Activated T-helper 1 cell treated with anti-CD3 and anti-CD28 coated beads, Interleukin-12 subunit alpha, Interleukin-12 subunit beta, Interleukin-2, Interleukin-4 antibody, amounts not matched to agents 30 ng/mL and 10 ng/mL and 1 ng/mL, durations not matched to agents 14 hours and 24 hours and 36 hours (primary cell): ENCODE measurements at regions not wholly inside any gene's neighbourhood (a gene's known extent, or its start where the extent isn't known, plus 50 kb on each side); places are given as distances from the start of the nearest gene placed in this dataset.

Source experiments
- DNase-seq: peaks from one replicate; pipeline ENCODE4 v3.0.0; 2021; ENCODE audit warnings: low spot score
- H3K27ac Mint-ChIP-seq: one replicate; pipeline ENCODE4 v1.8.0; 2021; ENCODE audit warnings: mild to moderate bottlenecking, mixed read lengths
- H3K27me3 Mint-ChIP-seq: one replicate; pipeline ENCODE4 v1.8.0; 2022; ENCODE audit warnings: mild to moderate bottlenecking, moderate library complexity, mixed read lengths; ENCODE audit not compliant: insufficient read depth
- H3K36me3 Mint-ChIP-seq: one replicate; pipeline ENCODE4 v1.8.0; 2021; ENCODE audit warnings: low read depth, mixed read lengths
- H3K4me1 Mint-ChIP-seq: one replicate; pipeline ENCODE4 v1.8.0; 2021; ENCODE audit warnings: low read depth, mixed read lengths
- H3K4me3 Mint-ChIP-seq: one replicate; pipeline ENCODE4 v1.8.0; 2021; ENCODE audit warnings: mild to moderate bottlenecking, moderate library complexity, mixed read lengths
- H3K9me3 Mint-ChIP-seq: one replicate; pipeline ENCODE4 v1.8.0; 2021; ENCODE audit warnings: mixed read lengths
- intact Hi-C: fragments of 100-400 bp; cut with micrococcal nuclease; formaldehyde crosslinking; loops from one replicate; pipeline ENCODE4 v1.15.1; 2024

DNA sequence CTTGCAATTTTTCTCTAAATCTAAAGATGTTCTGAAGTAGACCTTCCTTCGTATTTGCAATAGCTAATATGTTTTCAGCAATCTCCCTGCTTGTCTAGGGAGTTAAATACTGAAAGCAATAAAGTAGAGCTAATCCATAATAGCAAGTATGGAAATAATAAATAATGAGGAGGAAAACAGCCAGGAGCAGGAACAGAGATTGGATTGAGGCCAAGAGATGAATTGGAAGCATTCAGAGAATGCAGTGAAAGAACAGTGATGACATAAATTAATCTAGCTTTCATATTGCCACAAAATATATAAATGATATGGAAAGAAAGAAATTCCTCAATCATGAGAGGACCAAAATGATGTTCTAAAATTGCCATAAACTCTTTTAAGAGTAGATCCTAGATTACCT lies 679.7 kb downstream of the METTL4 start:
- no peaks in the 10 kb centered on the region for H3K9me3 Mint-ChIP-seq
- no peak overlapping the region for H3K27ac Mint-ChIP-seq
- H3K4me1 Mint-ChIP-seq = no peaks in the 10 kb centered on the region
- intact Hi-C loops = no loop called here
- no peak for DNase-seq
- H3K4me3 Mint-ChIP-seq = no peak overlapping the region
- H3K27me3 Mint-ChIP-seq = no peaks in the 10 kb centered on the region
- no peaks in the 10 kb centered on the region for H3K36me3 Mint-ChIP-seq

DNA sequence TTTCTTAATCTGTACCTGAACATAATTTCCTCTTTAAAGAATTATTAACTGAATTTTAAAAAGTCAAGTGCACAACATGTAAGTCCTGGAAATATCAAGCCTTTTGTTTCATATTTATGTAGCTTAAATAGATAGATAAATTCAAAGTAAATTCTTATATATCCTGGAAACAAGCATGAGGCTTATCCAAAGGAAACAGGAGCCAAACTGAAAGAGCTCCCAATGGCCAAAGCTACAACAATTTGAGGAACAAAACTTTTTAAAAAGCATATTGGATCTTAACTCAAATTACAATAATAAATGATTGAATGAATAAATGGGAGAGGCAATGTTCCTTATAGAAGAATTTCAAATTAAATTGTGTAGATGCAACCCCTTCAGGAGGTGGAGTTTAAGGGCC lies 679.1 kb downstream of the METTL4 start:
- H3K27me3 Mint-ChIP-seq = no peaks in the 10 kb centered on the region
- no peaks in the 10 kb centered on the region for H3K9me3 Mint-ChIP-seq
- H3K27ac Mint-ChIP-seq = no peak overlapping the region
- no peak for DNase-seq
- H3K36me3 Mint-ChIP-seq = no peaks in the 10 kb centered on the region
- H3K4me1 Mint-ChIP-seq = no peaks in the 10 kb centered on the region
- no peak overlapping the region for H3K4me3 Mint-ChIP-seq
- intact Hi-C loops = no loop called here

DNA sequence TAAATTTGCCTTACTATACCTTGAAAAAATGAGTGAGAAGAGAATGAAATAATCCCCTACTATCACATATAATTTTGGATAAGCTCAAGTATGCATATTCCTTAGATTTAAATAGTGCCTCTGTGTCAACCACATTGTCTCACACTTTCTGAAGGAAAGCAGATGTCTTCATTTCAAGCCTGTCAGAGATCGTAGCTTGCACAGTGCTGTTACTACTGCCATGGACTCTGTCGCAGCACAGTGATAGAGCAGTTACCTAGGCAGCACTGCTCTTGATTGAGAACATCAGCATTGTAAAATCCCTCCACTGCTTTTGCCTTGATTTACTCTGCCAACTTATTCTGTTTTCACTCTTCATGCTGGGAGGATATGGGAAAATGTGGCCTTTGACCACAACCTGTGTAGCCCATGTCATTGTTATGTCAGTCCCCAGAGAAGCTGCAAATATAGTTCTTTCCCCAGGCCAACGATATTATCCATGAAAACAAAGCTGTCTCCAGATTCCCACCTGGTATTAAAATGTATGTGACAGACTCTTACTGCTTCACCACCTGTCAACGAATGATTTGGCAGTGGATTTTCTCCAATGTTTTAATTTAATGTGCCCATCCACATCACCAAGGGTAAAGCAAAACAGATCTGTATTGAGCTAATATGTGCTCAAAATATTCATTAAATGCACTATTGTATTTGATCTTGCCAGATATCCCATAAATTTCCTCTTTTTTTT lies 675.7 kb downstream of the METTL4 start:
- Mint-ChIP-seq H3K9me3 (no peaks in the 10 kb centered on the region), H3K27me3 (no peaks in the 10 kb centered on the region), H3K27ac (no peak overlapping the region), H3K36me3 (no peaks in the 10 kb centered on the region), H3K4me1 (no peaks in the 10 kb centered on the region), H3K4me3 (no peak overlapping the region)
- intact Hi-C loops = no loop called here
- no peak for DNase-seq

DNA sequence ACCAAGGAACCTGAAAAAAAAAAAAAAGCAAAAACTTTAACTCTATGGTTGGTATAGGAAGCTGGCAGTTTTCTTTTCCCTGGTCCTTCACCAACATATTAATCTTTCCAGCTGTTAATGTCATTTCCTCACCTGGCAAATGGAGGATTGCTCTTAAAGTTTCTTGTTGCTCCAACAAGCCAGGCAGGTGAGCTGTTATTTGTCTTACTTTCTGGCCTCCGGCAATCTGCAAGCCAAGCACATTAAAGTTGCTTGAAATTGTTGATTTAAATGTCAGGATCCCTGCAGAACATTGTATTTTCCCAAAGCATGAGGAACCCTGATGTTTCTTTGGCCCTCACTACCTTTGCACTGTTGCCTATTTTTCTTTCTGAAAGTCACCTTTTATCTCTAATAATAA lies 664.9 kb downstream of the METTL4 start:
- Mint-ChIP-seq H3K27me3 (no peaks in the 10 kb centered on the region), H3K36me3 (no peaks in the 10 kb centered on the region), H3K4me3 (no peak overlapping the region), H3K27ac (no peak overlapping the region), H3K4me1 (no peaks in the 10 kb centered on the region), H3K9me3 (peaks cover 3% of the 10 kb centered on the region)
- no peak for DNase-seq
- intact Hi-C loops = no loop called here

DNA sequence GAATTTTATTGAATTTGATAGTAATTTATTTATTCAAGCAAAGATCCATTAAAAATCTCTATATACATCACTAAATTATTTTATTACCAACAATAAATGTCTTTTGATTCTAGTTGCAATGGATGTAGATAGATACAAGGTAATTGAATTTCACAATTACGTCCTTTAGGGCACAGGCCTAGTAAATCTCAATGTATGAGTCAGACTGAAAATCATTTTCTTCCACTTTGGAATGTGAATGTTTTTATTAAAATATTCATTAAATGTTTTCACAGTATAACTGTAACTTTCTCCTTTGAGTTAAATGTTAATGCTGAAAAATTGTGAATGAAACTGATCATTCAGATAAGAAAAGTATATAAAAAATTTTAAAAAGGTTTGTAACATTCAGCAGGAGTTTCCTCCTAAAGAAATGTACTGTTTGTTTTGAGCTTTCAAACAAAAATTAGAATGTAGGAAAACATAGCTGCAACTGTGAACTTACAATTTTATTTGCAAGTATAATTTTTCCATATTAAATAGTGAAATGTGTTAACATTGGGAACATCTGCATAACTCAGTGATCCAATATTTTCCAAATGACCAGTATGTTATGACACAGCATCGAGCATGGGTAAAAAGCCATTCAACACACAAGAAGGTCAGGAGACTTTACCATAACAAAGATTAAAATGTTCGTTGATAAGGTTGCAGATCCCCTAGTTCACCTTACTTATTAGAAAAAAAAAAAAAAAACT lies 663.7 kb downstream of the METTL4 start:
- intact Hi-C loops = no loop called here
- no peaks in the 10 kb centered on the region for H3K36me3 Mint-ChIP-seq
- no peak overlapping the region for H3K27ac Mint-ChIP-seq
- no peak overlapping the region for H3K4me3 Mint-ChIP-seq
- no peak for DNase-seq
- no peaks in the 10 kb centered on the region for H3K27me3 Mint-ChIP-seq
- H3K9me3 Mint-ChIP-seq = peaks cover 3% of the 10 kb centered on the region
- no peaks in the 10 kb centered on the region for H3K4me1 Mint-ChIP-seq

DNA sequence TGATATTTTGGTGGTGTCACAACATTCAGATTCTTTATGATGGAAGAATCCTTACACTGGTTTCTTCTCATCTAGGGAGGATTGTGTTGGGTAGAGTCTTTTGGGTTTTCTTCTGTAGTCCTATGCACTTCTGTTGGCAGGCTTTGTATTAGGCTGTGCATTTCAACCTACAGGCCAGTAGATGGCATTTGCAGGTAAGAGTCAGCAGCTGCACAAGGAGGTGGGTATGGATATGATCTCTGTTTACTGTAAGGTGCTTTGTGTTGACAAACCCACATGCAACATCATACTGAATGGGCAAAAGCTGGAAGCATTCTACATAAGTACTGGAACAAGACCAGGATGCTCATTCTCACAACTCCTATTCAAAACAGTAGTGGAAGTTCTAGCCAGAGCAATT lies 656.8 kb downstream of the METTL4 start:
- Mint-ChIP-seq H3K4me3 (no peak overlapping the region), H3K9me3 (peaks cover 12% of the 10 kb centered on the region), H3K4me1 (no peaks in the 10 kb centered on the region), H3K36me3 (no peaks in the 10 kb centered on the region), H3K27ac (no peak overlapping the region), H3K27me3 (no peaks in the 10 kb centered on the region)
- DNase-seq = no peak
- intact Hi-C loops = no loop called here

DNA sequence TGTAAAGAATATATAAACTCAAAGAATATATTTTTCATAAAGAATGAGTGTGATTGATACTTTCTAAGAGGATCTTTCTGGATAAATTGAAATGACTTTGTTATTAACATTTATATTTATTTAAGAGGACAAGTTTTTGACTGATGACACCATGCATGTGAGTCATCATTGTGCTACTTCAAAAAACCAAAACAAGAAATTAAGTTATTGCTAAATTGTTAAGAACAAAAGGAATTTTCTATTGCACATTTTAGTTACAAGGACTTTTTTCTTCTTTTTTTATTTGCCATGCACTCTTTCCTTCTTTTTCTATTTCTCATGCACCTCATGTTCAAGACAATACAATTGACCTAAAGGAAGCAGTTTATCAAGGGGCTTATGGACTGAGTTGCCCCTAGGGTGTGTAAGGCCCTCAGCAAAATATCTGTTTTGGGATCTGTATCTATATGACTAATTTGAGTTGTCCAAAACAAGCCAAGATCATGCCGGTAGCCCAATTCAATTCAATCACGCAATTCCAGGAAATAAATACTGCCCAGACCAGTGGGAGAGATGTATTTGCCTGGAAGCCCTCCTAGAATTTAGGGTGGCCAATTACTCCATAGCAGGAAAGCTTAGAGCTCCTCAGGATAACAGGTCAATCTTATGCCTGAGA lies 654.3 kb downstream of the METTL4 start:
- H3K9me3 Mint-ChIP-seq = peaks cover 9% of the 10 kb centered on the region
- intact Hi-C loops = no loop called here
- no peaks in the 10 kb centered on the region for H3K27me3 Mint-ChIP-seq
- no peak for DNase-seq
- H3K4me3 Mint-ChIP-seq = no peak overlapping the region
- no peaks in the 10 kb centered on the region for H3K4me1 Mint-ChIP-seq
- no peaks in the 10 kb centered on the region for H3K36me3 Mint-ChIP-seq
- no peak overlapping the region for H3K27ac Mint-ChIP-seq

DNA sequence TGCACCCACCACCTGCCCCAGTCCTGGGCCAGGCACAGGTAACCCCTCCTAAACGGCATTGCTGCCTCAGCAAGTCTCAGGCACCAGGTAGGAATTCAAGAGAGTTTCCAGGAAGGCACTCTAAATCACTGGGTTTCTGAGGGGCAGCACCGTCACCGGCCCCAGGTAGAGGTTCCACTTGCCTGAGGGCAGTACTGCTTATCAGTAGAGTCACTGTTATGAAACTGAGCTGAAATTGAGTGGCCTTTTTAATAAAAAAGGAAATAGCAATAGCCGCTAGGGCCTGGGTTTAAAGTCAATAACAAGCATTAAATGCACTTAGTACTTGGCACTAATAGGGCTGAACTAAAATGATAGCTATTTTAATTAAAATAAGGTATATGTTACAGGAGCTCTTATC lies 653.7 kb downstream of the METTL4 start:
- Mint-ChIP-seq H3K4me1 (no peaks in the 10 kb centered on the region), H3K4me3 (no peak overlapping the region), H3K27me3 (no peaks in the 10 kb centered on the region), H3K36me3 (no peaks in the 10 kb centered on the region), H3K27ac (no peak overlapping the region), H3K9me3 (peaks cover 9% of the 10 kb centered on the region)
- DNase-seq = no peak
- intact Hi-C loops = no loop called here

DNA sequence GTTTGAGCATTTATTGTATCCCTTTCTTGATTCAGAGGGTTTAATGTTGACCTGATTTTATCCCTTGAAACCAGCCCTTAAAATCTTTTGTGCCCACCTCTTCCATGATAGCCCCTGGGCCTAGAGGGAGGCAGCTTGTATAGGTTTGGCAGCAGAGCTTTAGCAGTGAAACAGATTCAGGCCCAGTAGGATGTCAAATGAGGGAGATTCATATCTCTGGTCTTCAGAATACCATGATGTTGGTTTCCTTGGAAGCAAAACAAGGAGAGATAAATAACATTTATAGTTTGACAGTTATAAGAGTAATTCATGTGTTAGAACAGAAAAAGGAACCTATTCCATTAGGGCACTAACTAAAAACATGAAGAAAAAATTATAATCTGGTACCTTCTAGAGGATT lies 649.2 kb downstream of the METTL4 start:
- Mint-ChIP-seq H3K27ac (no peak overlapping the region), H3K4me1 (no peaks in the 10 kb centered on the region), H3K9me3 (peaks cover 5% of the 10 kb centered on the region), H3K27me3 (no peaks in the 10 kb centered on the region), H3K4me3 (no peak overlapping the region), H3K36me3 (no peaks in the 10 kb centered on the region)
- intact Hi-C loops = no loop called here
- DNase-seq = no peak

DNA sequence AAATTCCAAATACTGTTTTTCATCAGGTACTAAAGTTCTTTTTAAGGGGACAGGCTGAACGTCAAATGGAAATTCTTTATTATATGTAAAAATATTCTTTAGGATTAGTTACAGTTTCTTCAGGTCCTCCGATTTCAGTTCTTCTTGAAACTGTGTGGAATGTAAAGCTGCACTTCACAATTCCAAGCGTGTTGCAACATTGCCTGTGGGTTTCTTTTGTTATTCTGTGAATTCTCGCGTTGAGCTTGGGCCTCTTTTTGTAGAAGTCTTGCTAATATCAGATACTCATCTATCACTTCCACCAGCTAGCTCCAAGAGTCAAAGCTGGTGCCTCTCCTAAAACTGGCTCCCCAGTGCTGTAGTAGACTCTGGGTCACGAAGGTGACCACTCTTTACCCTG lies 642.6 kb downstream of the METTL4 start:
- H3K27me3 Mint-ChIP-seq = no peaks in the 10 kb centered on the region
- no peak for DNase-seq
- H3K4me3 Mint-ChIP-seq = no peak overlapping the region
- intact Hi-C loops = no loop called here
- no peak overlapping the region for H3K27ac Mint-ChIP-seq
- no peaks in the 10 kb centered on the region for H3K36me3 Mint-ChIP-seq
- no peaks in the 10 kb centered on the region for H3K4me1 Mint-ChIP-seq
- peaks cover 5% of the 10 kb centered on the region for H3K9me3 Mint-ChIP-seq

DNA sequence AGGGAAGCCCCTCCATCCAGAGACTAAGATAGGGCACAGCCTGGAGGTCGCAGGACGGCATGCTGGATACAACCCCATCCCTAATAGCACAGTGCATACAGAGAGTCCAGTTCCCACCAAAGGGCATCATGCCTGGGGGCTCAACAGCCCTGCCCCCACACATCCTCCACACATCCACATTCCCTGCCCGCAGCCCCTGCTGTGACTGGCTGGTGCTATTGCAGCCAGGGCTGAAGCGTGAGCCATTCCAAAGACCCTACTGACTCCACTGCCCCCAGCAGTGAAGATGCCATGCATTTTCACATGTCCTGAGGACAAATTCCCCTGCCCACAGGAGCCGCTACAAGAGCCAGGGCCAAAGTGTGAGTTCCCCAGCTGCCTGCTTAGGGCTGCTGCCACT lies 641.6 kb downstream of the METTL4 start:
- no peak for DNase-seq
- intact Hi-C loops = no loop called here
- Mint-ChIP-seq H3K4me1 (no peaks in the 10 kb centered on the region), H3K27ac (no peak overlapping the region), H3K4me3 (no peak overlapping the region), H3K36me3 (no peaks in the 10 kb centered on the region), H3K27me3 (no peaks in the 10 kb centered on the region), H3K9me3 (peaks cover 5% of the 10 kb centered on the region)

DNA sequence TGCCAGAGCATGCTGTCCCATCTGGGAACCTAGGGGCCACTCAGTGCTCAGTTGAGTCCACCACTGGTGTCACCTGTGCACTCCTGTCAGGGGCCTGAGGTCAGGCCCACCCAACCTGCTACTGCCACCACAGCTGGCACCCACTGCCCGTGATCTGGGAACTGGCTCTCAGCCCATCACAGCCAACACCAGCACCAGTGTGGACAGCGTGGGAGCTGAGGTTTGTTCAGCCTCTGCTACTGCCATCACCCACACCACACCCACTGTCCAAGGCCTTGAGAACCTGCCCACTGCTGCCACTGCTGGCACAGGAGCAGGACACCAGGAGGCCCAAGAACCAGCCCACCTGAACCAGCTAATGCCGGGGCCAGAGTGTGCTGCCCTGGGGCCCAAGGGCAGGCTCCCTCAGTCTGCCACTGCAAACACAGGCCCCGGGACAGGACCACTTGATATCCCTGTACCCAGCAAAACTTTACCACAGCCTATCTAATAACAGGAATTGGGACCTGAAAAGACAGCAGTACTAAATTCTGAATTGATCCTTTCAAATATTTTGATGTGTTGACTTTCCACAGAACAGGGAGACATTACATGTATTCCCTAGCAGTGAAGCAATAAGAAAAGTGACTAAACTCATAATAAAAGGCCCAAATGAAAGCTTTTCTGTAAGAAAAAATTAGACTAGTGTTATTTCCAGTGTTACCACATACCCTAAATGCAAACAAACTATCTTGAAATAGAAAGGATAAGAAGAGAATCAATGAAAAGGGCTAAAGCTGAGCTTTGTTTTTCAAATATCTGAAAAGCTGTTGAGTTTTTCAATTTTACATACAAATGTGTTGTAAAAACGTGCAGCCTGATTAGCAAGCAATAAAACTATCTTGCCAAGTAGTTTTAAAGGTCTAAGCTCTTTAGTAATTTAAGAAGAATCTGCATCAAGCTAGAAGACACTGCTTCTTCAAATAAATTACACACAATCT lies 640.7 kb downstream of the METTL4 start:
- Mint-ChIP-seq H3K4me1 (no peaks in the 10 kb centered on the region), H3K9me3 (peaks cover 4% of the 10 kb centered on the region), H3K4me3 (no peak overlapping the region), H3K27ac (no peak overlapping the region), H3K27me3 (no peaks in the 10 kb centered on the region), H3K36me3 (no peaks in the 10 kb centered on the region)
- intact Hi-C loops = no loop called here
- no peak for DNase-seq
